WI38 (cell line): ENCODE measurements at regions not wholly inside any gene's neighbourhood (a gene's known extent, or its start where the extent isn't known, plus 50 kb on each side); places are given as distances from the start of the nearest gene placed in this dataset.

Experiments used
- H3K4me3 ChIP-seq: 2 replicates; pipeline ENCODE4 v1.5.1; 2011; ENCODE audit warnings: low read depth, mild to moderate bottlenecking, control low read depth, low read length
- CTCF ChIP-seq: IDR thresholded peaks from 2 replicates; pipeline ENCODE4 v1.5.1; 2012; ENCODE audit warnings: low read depth, mild to moderate bottlenecking, control low read depth, low read length

- H3K4me3 ChIP-seq: no peak overlapping the region
- no peak for TF ChIP-seq CTCF
Measured at GRCh38 chr2:78715293-78715692, 310.2 kb upstream of the REG3G start.

- TF ChIP-seq CTCF: no peak
Measured at GRCh38 chr2:78718024-78718423, 307.5 kb upstream of the REG3G start.

GRCh38 chr2:78718473-78718872, 307.0 kb upstream of the REG3G start:
- TF ChIP-seq CTCF: no peak
- no peak overlapping the region for H3K4me3 ChIP-seq

More at GRCh38 chr2:78718024-78718423, 307.5 kb upstream of the REG3G start:
- no peak overlapping the region for H3K4me3 ChIP-seq

GRCh38 chr2:78721355-78722033, 304.0 kb upstream of the REG3G start:
- no peak for TF ChIP-seq CTCF
- H3K4me3 ChIP-seq: no peak overlapping the region

GRCh38 chr2:78734221-78734620, 291.3 kb upstream of the REG3G start:
- no peak overlapping the region for H3K4me3 ChIP-seq
- no peak for TF ChIP-seq CTCF

GRCh38 chr2:78739282-78739681, 286.2 kb upstream of the REG3G start:
- no peak for TF ChIP-seq CTCF
- no peak overlapping the region for H3K4me3 ChIP-seq

GRCh38 chr2:78749638-78750037, 275.9 kb upstream of the REG3G start:
- no peak for TF ChIP-seq CTCF

More at GRCh38 chr2:78749638-78750037, 275.9 kb upstream of the REG3G start:
- H3K4me3 ChIP-seq: no peak overlapping the region
